Femur (tissue), 1 donor: ENCODE measurements at regions not wholly inside any gene's neighbourhood (a gene's known extent, or its start where the extent isn't known, plus 50 kb on each side); places are given as distances from the start of the nearest gene placed in this dataset.

Source experiments
- DNase-seq: peaks from one replicate; pipeline ENCODE4 v3.0.0-alpha.2; 2017

- no peak for DNase-seq
These were observed 211.3 kb upstream of the FAT1 start for GRCh38 chr4:186934841-186935443.

- no peak for DNase-seq
These were observed 212.2 kb upstream of the FAT1 start for GRCh38 chr4:186935901-186936300.

GRCh38 chr4:186936496-186937375, 213.1 kb upstream of the FAT1 start:
- no peak for DNase-seq

- no peak for DNase-seq
These were observed 215.6 kb upstream of the FAT1 start for GRCh38 chr4:186939226-186939625.

GRCh38 chr4:186939766-186940165, 216.1 kb upstream of the FAT1 start:
- no peak for DNase-seq

- DNase-seq: no peak
These were observed 216.8 kb upstream of the FAT1 start for GRCh38 chr4:186940476-186940875.

GRCh38 chr4:186942758-186943377, 219.2 kb upstream of the FAT1 start:
- peak; percentile 86 for DNase-seq

- no peak for DNase-seq
These were observed 219.8 kb upstream of the FAT1 start for GRCh38 chr4:186943411-186943810.

- no peak for DNase-seq
These were observed 222.5 kb upstream of the FAT1 start for GRCh38 chr4:186946136-186946535.

GRCh38 chr4:186946682-186947294, 223.1 kb upstream of the FAT1 start:
- DNase-seq: no peak

- peak; percentile 43 for DNase-seq
These were observed 224.9 kb upstream of the FAT1 start for GRCh38 chr4:186948361-186949242.

GRCh38 chr4:186949847-186950246, 226.2 kb upstream of the FAT1 start:
- DNase-seq: no peak

GRCh38 chr4:186952709-186953108, 229.1 kb upstream of the FAT1 start:
- DNase-seq: no peak

GRCh38 chr4:186953599-186954260, 230.1 kb upstream of the FAT1 start:
- no peak for DNase-seq

- peak; percentile 46 for DNase-seq
These were observed 230.9 kb upstream of the FAT1 start for GRCh38 chr4:186954509-186954908.

GRCh38 chr4:186954956-186955355, 231.3 kb upstream of the FAT1 start:
- no peak for DNase-seq

- DNase-seq: no peak
These were observed 234.4 kb upstream of the FAT1 start for GRCh38 chr4:186957952-186958555.

GRCh38 chr4:186958726-186959350, 235.2 kb upstream of the FAT1 start:
- no peak for DNase-seq

GRCh38 chr4:186979961-186980745, 256.5 kb upstream of the FAT1 start:
- no peak for DNase-seq

- no peak for DNase-seq
These were observed 257.5 kb upstream of the FAT1 start for GRCh38 chr4:186981161-186981560.
